Stimulated activated CD4-positive, alpha-beta T cell treated with anti-CD3 and anti-CD28 coated beads, Interleukin-2, amount 100 ng/mL, for 4 hours (primary cell): ENCODE measurements at regions not wholly inside any gene's neighbourhood (a gene's known extent, or its start where the extent isn't known, plus 50 kb on each side); places are given as distances from the start of the nearest gene placed in this dataset.

Source experiments
- DNase-seq: peaks from one replicate; pipeline ENCODE4 v3.0.0-alpha.2; 2020; ENCODE audit warnings: low read depth

GRCh38 chr6:163834226-163834970 lies 419.9 kb downstream of the QKI start:
- DNase-seq, result no peak

- no peak for DNase-seq
These were observed 417.2 kb downstream of the QKI start for GRCh38 chr6:163831736-163832135.

GRCh38 chr6:163830641-163831040 lies 416.1 kb downstream of the QKI start:
- no peak for DNase-seq

GRCh38 chr6:163828038-163828795 lies 413.7 kb downstream of the QKI start:
- no peak for DNase-seq

GRCh38 chr6:163827143-163827542 lies 412.6 kb downstream of the QKI start:
- no peak for DNase-seq

GRCh38 chr6:163826629-163827028 lies 412.1 kb downstream of the QKI start:
- DNase-seq, result no peak

GRCh38 chr6:163825033-163825432 lies 410.5 kb downstream of the QKI start:
- no peak for DNase-seq

- no peak for DNase-seq
These were observed 409.1 kb downstream of the QKI start for GRCh38 chr6:163823577-163823976.

GRCh38 chr6:163820745-163821458 lies 406.4 kb downstream of the QKI start:
- DNase-seq, result no peak

- no peak for DNase-seq
These were observed 405.7 kb downstream of the QKI start for GRCh38 chr6:163820171-163820570.

GRCh38 chr6:163818719-163819118 lies 404.2 kb downstream of the QKI start:
- DNase-seq, result no peak

GRCh38 chr6:163816441-163816840 lies 401.9 kb downstream of the QKI start:
- no peak for DNase-seq

- no peak for DNase-seq
These were observed 401.3 kb downstream of the QKI start for GRCh38 chr6:163815796-163816195.

GRCh38 chr6:163814494-163815364 lies 400.2 kb downstream of the QKI start:
- DNase-seq, result no peak

- no peak for DNase-seq
These were observed 399.5 kb downstream of the QKI start for GRCh38 chr6:163813979-163814493.

- DNase-seq, result no peak
These were observed 396.8 kb downstream of the QKI start for GRCh38 chr6:163811317-163811716.

- no peak for DNase-seq
These were observed 394.8 kb downstream of the QKI start for GRCh38 chr6:163809364-163809763.

- DNase-seq, result no peak
These were observed 394.4 kb downstream of the QKI start for GRCh38 chr6:163808871-163809270.

GRCh38 chr6:163808231-163808630 lies 393.7 kb downstream of the QKI start:
- DNase-seq, result no peak

- DNase-seq, result no peak
These were observed 392.4 kb downstream of the QKI start for GRCh38 chr6:163806755-163807499.

GRCh38 chr6:163804991-163805390 lies 390.5 kb downstream of the QKI start:
- DNase-seq, result no peak
